ENCODE measurements at regions not wholly inside any gene's neighbourhood (a gene's known extent, or its start where the extent isn't known, plus 50 kb on each side); places are given as distances from the start of the nearest gene placed in this dataset.

- TF ChIP-seq CHD1 (IDR thresholded peaks at IDR 0.05; ENCODE audit: low read depth, low read length) (no peak), RFX5 (IDR thresholded peaks at IDR 0.05; ENCODE audit: borderline replicate concordance, low read depth, low read length) (no peak), SIX5 (IDR thresholded peaks at IDR 0.05; ENCODE audit: low read depth, low read length) (no peak), EP300 (IDR thresholded peaks at IDR 0.05; ENCODE audit: borderline replicate concordance in 1 of 2, low read depth in 2 of 2, low read length in 2 of 2) (no peak)
Measured at GRCh38 chr13:99722931-99723330, 221.7 kb downstream of the TM9SF2 start (continued).

Measured in H1 (cell line).